SKM-1 (cell line): ENCODE measurements at regions not wholly inside any gene's neighbourhood (a gene's known extent, or its start where the extent isn't known, plus 50 kb on each side); places are given as distances from the start of the nearest gene placed in this dataset.

Experiments used
- DNase-seq: peaks from one replicate; lab custom pipeline; 2025; ENCODE audit not compliant: unreplicated experiment; lab: John Stamatoyannopoulos, UW

- no peak for DNase-seq
Measured at GRCh38 chr13:109602356-109602755, 184.0 kb downstream of the IRS2 start.

GRCh38 chr13:109599901-109600657, 186.3 kb downstream of the IRS2 start:
- DNase-seq: no peak

GRCh38 chr13:109595471-109595870, 190.9 kb downstream of the IRS2 start:
- no peak for DNase-seq

- DNase-seq: no peak
Measured at GRCh38 chr13:109593230-109593629, 193.2 kb downstream of the IRS2 start.

- no peak for DNase-seq
Measured at GRCh38 chr13:109592770-109593169, 193.6 kb downstream of the IRS2 start.

- DNase-seq: no peak
Measured at GRCh38 chr13:109587689-109588088, 198.7 kb downstream of the IRS2 start.

- no peak for DNase-seq
Measured at GRCh38 chr13:109586509-109587346, 199.7 kb downstream of the IRS2 start.

- DNase-seq: no peak
Measured at GRCh38 chr13:109584844-109585361, 201.5 kb downstream of the IRS2 start.

- no peak for DNase-seq
Measured at GRCh38 chr13:109577191-109577700, 209.1 kb downstream of the IRS2 start.

- DNase-seq: no peak
Measured at GRCh38 chr13:109576331-109576813, 210.0 kb downstream of the IRS2 start.

- DNase-seq: no peak
Measured at GRCh38 chr13:109575821-109576220, 210.6 kb downstream of the IRS2 start.

GRCh38 chr13:109572389-109572788, 214.0 kb downstream of the IRS2 start:
- no peak for DNase-seq

GRCh38 chr13:109569958-109570711, 216.2 kb downstream of the IRS2 start:
- no peak for DNase-seq

- no peak for DNase-seq
Measured at GRCh38 chr13:109568339-109568818, 218.0 kb downstream of the IRS2 start.

- DNase-seq: no peak
Measured at GRCh38 chr13:109567315-109567714, 219.1 kb downstream of the IRS2 start.

GRCh38 chr13:109565877-109566276, 220.5 kb downstream of the IRS2 start:
- no peak for DNase-seq

GRCh38 chr13:109548374-109548773, 238.0 kb downstream of the IRS2 start:
- DNase-seq: no peak

- DNase-seq: no peak
Measured at GRCh38 chr13:109547942-109548341, 238.4 kb downstream of the IRS2 start.

GRCh38 chr13:109545931-109546330, 240.5 kb downstream of the IRS2 start:
- no peak for DNase-seq

GRCh38 chr13:109541081-109541480, 245.3 kb downstream of the IRS2 start:
- no peak for DNase-seq

GRCh38 chr13:109537584-109537983, 248.8 kb downstream of the IRS2 start:
- DNase-seq: no peak
